Natural killer cell (primary cell): ENCODE measurements at regions not wholly inside any gene's neighbourhood (a gene's known extent, or its start where the extent isn't known, plus 50 kb on each side); places are given as distances from the start of the nearest gene placed in this dataset.
A peak's percentile ranks its signal among the peaks of the same experiment; 100 is the strongest.

Experiments used
- ATAC-seq, 3 donors: fragments of 150-1000 bp in 2 of 3; fragments of 200-7000 bp in 1 of 3; cut with Tn5 transposase; 1 replicate in 1 of 3; 2 replicates in 2 of 3; pipeline ENCODE4 v1.10.0; 2021; ENCODE audit warnings: mild to moderate bottlenecking in 2 of 3, moderate library complexity in 2 of 3
- DNase-seq, 2 donors: peaks; one replicate each; pipeline versions ENCODE4 v3.0.0 to v3.0.0-alpha.2; 2013 to 2021; ENCODE audit warnings: mixed read lengths in 1 of 2
- H3K27ac ChIP-seq: one replicate; pipeline ENCODE4 v1.5.1; 2013; ENCODE audit warnings: mild to moderate bottlenecking, low read length
- H3K27me3 ChIP-seq: one replicate; pipeline ENCODE4 v1.6.1; 2013; ENCODE audit warnings: low read length; ENCODE audit not compliant: control insufficient read depth, insufficient read depth
- H3K36me3 ChIP-seq: one replicate; pipeline ENCODE4 v1.6.1; 2013; ENCODE audit warnings: low read length; ENCODE audit not compliant: control insufficient read depth, insufficient read depth
- H3K4me1 ChIP-seq: one replicate; pipeline ENCODE4 v1.6.1; 2013; ENCODE audit warnings: low read length; ENCODE audit not compliant: control insufficient read depth, insufficient read depth
- H3K4me3 ChIP-seq: one replicate; pipeline ENCODE4 v1.5.1; 2013; ENCODE audit warnings: low read length
- H3K9me3 ChIP-seq: one replicate; pipeline ENCODE4 v1.6.1; 2013; ENCODE audit warnings: low read length; ENCODE audit not compliant: control insufficient read depth, insufficient read depth
- H3K27ac Mint-ChIP-seq, 2 donors: one replicate each; pipeline ENCODE4 v1.8.0; 2022; ENCODE audit warnings: mild to moderate bottlenecking in 2 of 2, mixed read lengths in 2 of 2, moderate library complexity in 1 of 2
- H3K27me3 Mint-ChIP-seq, 2 donors: one replicate each; pipeline ENCODE4 v1.8.0; 2022; ENCODE audit warnings: low read depth in 2 of 2, mixed read lengths in 2 of 2
- H3K36me3 Mint-ChIP-seq: one replicate; pipeline ENCODE4 v1.8.0; 2022; ENCODE audit warnings: mixed read lengths
- H3K4me1 Mint-ChIP-seq, 2 donors: one replicate each; pipeline ENCODE4 v1.8.0; 2022; ENCODE audit warnings: mixed read lengths in 2 of 2
- H3K4me3 Mint-ChIP-seq: one replicate; pipeline ENCODE4 v1.8.0; 2022; ENCODE audit warnings: mild to moderate bottlenecking, moderate library complexity, mixed read lengths
- H3K9me3 Mint-ChIP-seq, 2 donors: one replicate each; pipeline ENCODE4 v1.8.0; 2022; ENCODE audit warnings: mixed read lengths in 2 of 2
- WGBS: methylation state at CpG from one replicate; pipeline ENCODE4 v1.1.7; 2013; ENCODE audit warnings: missing lambda C conversion rate; ENCODE audit not compliant: insufficient coverage; 5-methylcytosine and 5-hydroxymethylcytosine counted together
- intact Hi-C: fragments of 100-400 bp; cut with micrococcal nuclease; formaldehyde crosslinking; loops from one replicate; pipeline ENCODE4 v1.14.2; 2022
- TF ChIP-seq, protein P1 (sequence below): fragments of 200-600 bp; IDR thresholded peaks from one replicate; pipeline ENCODE4 v1.8.0; 2022; ENCODE audit warnings: antibody characterized with exemption

- Histone ChIP-seq H3K9me3 (peaks cover 19% of the 10 kb centered on the region), H3K36me3 (no peaks in the 10 kb centered on the region), H3K4me3 (no peak overlapping the region), H3K27me3 (no peaks in the 10 kb centered on the region), H3K4me1 (no peaks in the 10 kb centered on the region), H3K27ac (no peak overlapping the region)
- TF ChIP-seq, protein P1, sequence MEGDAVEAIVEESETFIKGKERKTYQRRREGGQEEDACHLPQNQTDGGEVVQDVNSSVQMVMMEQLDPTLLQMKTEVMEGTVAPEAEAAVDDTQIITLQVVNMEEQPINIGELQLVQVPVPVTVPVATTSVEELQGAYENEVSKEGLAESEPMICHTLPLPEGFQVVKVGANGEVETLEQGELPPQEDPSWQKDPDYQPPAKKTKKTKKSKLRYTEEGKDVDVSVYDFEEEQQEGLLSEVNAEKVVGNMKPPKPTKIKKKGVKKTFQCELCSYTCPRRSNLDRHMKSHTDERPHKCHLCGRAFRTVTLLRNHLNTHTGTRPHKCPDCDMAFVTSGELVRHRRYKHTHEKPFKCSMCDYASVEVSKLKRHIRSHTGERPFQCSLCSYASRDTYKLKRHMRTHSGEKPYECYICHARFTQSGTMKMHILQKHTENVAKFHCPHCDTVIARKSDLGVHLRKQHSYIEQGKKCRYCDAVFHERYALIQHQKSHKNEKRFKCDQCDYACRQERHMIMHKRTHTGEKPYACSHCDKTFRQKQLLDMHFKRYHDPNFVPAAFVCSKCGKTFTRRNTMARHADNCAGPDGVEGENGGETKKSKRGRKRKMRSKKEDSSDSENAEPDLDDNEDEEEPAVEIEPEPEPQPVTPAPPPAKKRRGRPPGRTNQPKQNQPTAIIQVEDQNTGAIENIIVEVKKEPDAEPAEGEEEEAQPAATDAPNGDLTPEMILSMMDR = no peak
- H3K4me3 Mint-ChIP-seq = no peak overlapping the region
- H3K27me3 Mint-ChIP-seq = no peaks in the 10 kb centered on the region
- peaks cover 10% of the 10 kb centered on the region for H3K36me3 Mint-ChIP-seq
- H3K9me3 Mint-ChIP-seq = peaks cover 3 to 7% of the 10 kb centered on the region in 2 donors
- 100% methylated on average over 1 of the region's 1 CpG for WGBS
- H3K4me1 Mint-ChIP-seq = no peaks in the 10 kb centered on the region
- intact Hi-C loops = no loop called here
- H3K27ac Mint-ChIP-seq = no peak overlapping the region
- DNase-seq (no peak), ATAC-seq (peak in 1 of 3 donors; percentile 24)
Observed at GRCh38 chr11:23202611-23203010, 342.3 kb upstream of the CCDC179 start.

- Histone ChIP-seq H3K9me3 (peaks cover 12% of the 10 kb centered on the region), H3K4me1 (no peaks in the 10 kb centered on the region), H3K4me3 (no peak overlapping the region), H3K27me3 (no peaks in the 10 kb centered on the region), H3K36me3 (no peaks in the 10 kb centered on the region), H3K27ac (no peak overlapping the region)
- H3K4me1 Mint-ChIP-seq = peaks cover 0 to 8% of the 10 kb centered on the region in 2 donors
- peaks cover 0 to 3% of the 10 kb centered on the region in 2 donors for H3K9me3 Mint-ChIP-seq
- intact Hi-C loops = no loop called here
- H3K4me3 Mint-ChIP-seq = no peak overlapping the region
- ATAC-seq = no peak
- H3K36me3 Mint-ChIP-seq = peaks cover 8% of the 10 kb centered on the region
- DNase-seq = no peak
- no peak overlapping the region for H3K27ac Mint-ChIP-seq
- H3K27me3 Mint-ChIP-seq = no peaks in the 10 kb centered on the region
- TF ChIP-seq, protein P1 = no peak
Observed at GRCh38 chr11:23205156-23205871, 345.0 kb upstream of the CCDC179 start.

DNA sequence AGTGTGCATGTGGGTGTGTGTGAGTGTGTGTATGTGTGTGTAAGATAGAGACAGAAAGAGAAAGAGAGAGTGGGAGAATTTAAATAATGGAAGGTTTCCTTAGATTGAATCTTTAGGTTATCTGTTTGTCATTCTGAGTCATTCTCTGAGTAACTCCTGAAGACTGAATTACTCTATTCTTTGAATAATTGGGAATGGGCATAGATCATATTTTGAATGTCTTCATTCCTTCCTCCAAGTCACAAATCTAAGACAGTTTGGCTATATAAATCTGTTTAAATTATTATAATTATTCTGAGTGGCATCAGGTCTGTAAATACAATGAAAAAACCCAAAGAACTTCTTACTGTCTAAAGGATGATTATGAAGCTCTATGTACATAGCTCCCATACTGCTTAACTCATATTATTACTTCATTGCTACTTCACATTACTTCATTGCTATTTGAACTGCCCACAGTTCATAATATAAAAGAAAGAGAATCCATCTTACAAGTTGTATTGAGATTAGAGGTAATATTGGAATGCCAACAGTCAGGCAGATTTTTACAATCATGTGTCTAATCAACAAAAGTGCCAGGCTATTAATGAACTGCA is 346.6 kb upstream of the CCDC179 start:
- DNase-seq (no peak), ATAC-seq (no peak)
- no peak overlapping the region for H3K4me3 Mint-ChIP-seq
- Histone ChIP-seq H3K9me3 (peaks cover 12% of the 10 kb centered on the region), H3K27me3 (no peaks in the 10 kb centered on the region), H3K27ac (no peak overlapping the region), H3K4me1 (no peaks in the 10 kb centered on the region), H3K36me3 (no peaks in the 10 kb centered on the region), H3K4me3 (no peak overlapping the region)
- H3K4me1 Mint-ChIP-seq = peaks cover 0 to 8% of the 10 kb centered on the region in 2 donors
- H3K36me3 Mint-ChIP-seq = peaks cover 8% of the 10 kb centered on the region
- H3K9me3 Mint-ChIP-seq = peaks cover 0 to 2% of the 10 kb centered on the region in 2 donors
- intact Hi-C loops = no loop called here
- TF ChIP-seq, protein P1 = no peak
- no peak overlapping the region for H3K27ac Mint-ChIP-seq
- no peaks in the 10 kb centered on the region for H3K27me3 Mint-ChIP-seq

GRCh38 chr11:23211221-23211620 is 350.9 kb upstream of the CCDC179 start:
- intact Hi-C loops = no loop called here
- H3K36me3 Mint-ChIP-seq = peaks cover 8% of the 10 kb centered on the region
- WGBS = 88% methylated on average over 3 of the region's 3 CpGs
- Histone ChIP-seq H3K4me3 (no peak overlapping the region), H3K9me3 (no peaks in the 10 kb centered on the region), H3K27me3 (no peaks in the 10 kb centered on the region), H3K4me1 (no peaks in the 10 kb centered on the region), H3K27ac (no peak overlapping the region), H3K36me3 (no peaks in the 10 kb centered on the region)
- H3K4me1 Mint-ChIP-seq = peaks cover 0 to 8% of the 10 kb centered on the region in 2 donors
- H3K9me3 Mint-ChIP-seq = no peaks in the 10 kb centered on the region
- TF ChIP-seq, protein P1 = no peak
- H3K4me3 Mint-ChIP-seq = no peak overlapping the region
- no peak overlapping the region for H3K27ac Mint-ChIP-seq
- H3K27me3 Mint-ChIP-seq = no peaks in the 10 kb centered on the region
- DNase-seq (no peak), ATAC-seq (no peak)
